A549 (cell line): ENCODE measurements at regions not wholly inside any gene's neighbourhood (a gene's known extent, or its start where the extent isn't known, plus 50 kb on each side); places are given as distances from the start of the nearest gene placed in this dataset.

Experiments
- ATAC-seq, 2 experiments: fragments of 200-7000 bp in 1 of 2; fragments of >200 bp in 1 of 2; cut with Nextera tagmentation in 1 of 2; cut with Tn5 transposase in 1 of 2; 3 replicates each; pipeline versions ENCODE4 v1.8.0 to v1.9.1; 2018 to 2020; ENCODE audit warnings: mild to moderate bottlenecking in 1 of 2, moderate library complexity in 1 of 2
- CTCF ChIA-PET: fragments of 300-600 bp; sonication (Branson Sonifier 250); formaldehyde crosslinking; extraction: SDS; loops from one replicate; lab custom pipeline; 2021; ENCODE audit warnings: antibody characterized with exemption, inconsistent platforms; lab: Yijun Ruan, JAX
- POLR2A ChIA-PET: fragments of 350-600 bp; formaldehyde crosslinking; extraction: SDS; loops from one replicate; lab custom pipeline; 2021; ENCODE audit warnings: antibody characterized with exemption, inconsistent platforms; lab: Yijun Ruan, JAX
- DNase-seq, 2 experiments: peaks; one replicate each; pipeline versions ENCODE4 v3.0.0 to v3.0.0-alpha.2; 2011 to 2016; ENCODE audit warnings: low read depth in 1 of 2, low spot score in 1 of 2
- FAIRE-seq: peaks from 2 replicates; lab custom pipeline; 2011; peaks lifted over from hg19 to GRCh38; lab: Jason Lieb, UNC
- H3K27ac ChIP-seq, 2 experiments: fragments of >200 bp; sonication (Bioruptor Twin); formaldehyde crosslinking; 3 replicates each; pipeline ENCODE4 v1.5.1; 2016 to 2017
- H3K4me1 ChIP-seq: fragments of >200 bp; sonication (Bioruptor Twin); formaldehyde crosslinking; 3 replicates; pipeline ENCODE4 v1.6.1; 2016
- H3K4me2 ChIP-seq: fragments of >200 bp; sonication (Bioruptor Twin); formaldehyde crosslinking; 3 replicates; pipeline ENCODE4 v1.6.1; 2016
- H3K4me3 ChIP-seq: fragments of >200 bp; sonication (Bioruptor Twin); formaldehyde crosslinking; 3 replicates; pipeline ENCODE4 v1.5.1; 2016
- H3K9me3 ChIP-seq: fragments of >200 bp; sonication (Bioruptor Twin); formaldehyde crosslinking; 3 replicates; pipeline ENCODE4 v1.6.1; 2016
- BCL3 ChIP-seq: fragments of >200 bp; sonication (Bioruptor Twin); formaldehyde crosslinking; IDR thresholded peaks from 3 replicates; pipeline ENCODE4 v1.6.1; 2016
- BHLHE40 ChIP-seq: IDR thresholded peaks from 2 replicates; pipeline ENCODE4 v1.6.1; 2012; ENCODE audit warnings: low read depth, low read length, inconsistent platforms
- CEBPB ChIP-seq, 2 experiments: fragments of >200 bp in 1 of 2; sonication (Bioruptor Twin) in 1 of 2; formaldehyde crosslinking in 1 of 2; IDR thresholded peaks; 2 replicates each; pipeline ENCODE4 v1.6.1; 2012 to 2016
- CHD4 ChIP-seq: fragments of 200-600 bp; sonication (generic); IDR thresholded peaks from 2 replicates; pipeline ENCODE4 v1.6.1; 2016; ENCODE audit warnings: antibody characterized with exemption, mild to moderate bottlenecking, borderline replicate concordance
- E2F6 ChIP-seq: IDR thresholded peaks from 2 replicates; pipeline ENCODE4 v1.6.1; 2012; ENCODE audit warnings: low read depth, borderline replicate concordance
- ELK1 ChIP-seq: fragments of 150-350 bp; IDR thresholded peaks from 2 replicates; pipeline ENCODE4 v1.6.1; 2014; ENCODE audit warnings: low read depth, mild to moderate bottlenecking, low read length
- EP300 ChIP-seq, 2 experiments: fragments of >200 bp; sonication (Bioruptor Twin); formaldehyde crosslinking; IDR thresholded peaks; 2 replicates in 1 of 2; 3 replicates in 1 of 2; pipeline ENCODE4 v1.6.1; 2016 to 2017
- GATA3 ChIP-seq: IDR thresholded peaks from 2 replicates; pipeline ENCODE4 v1.6.1; 2012; ENCODE audit warnings: borderline replicate concordance
- HES2 ChIP-seq: fragments of >200 bp; sonication (Bioruptor Twin); formaldehyde crosslinking; IDR thresholded peaks from 2 replicates; pipeline ENCODE4 v1.6.1; 2016
- HEYL ChIP-seq: fragments of 250-450 bp; sonication (Bioruptor Pico); IDR thresholded peaks from 2 replicates; pipeline ENCODE4 v1.8.0; 2021; ENCODE audit warnings: mild to moderate bottlenecking, moderate library complexity
- HMGXB4 ChIP-seq: fragments of 250-450 bp; sonication (Bioruptor Pico); IDR thresholded peaks from 2 replicates; pipeline ENCODE4 v1.5.0; 2021; ENCODE audit warnings: mild to moderate bottlenecking, moderate library complexity, borderline replicate concordance
- HOXB13 ChIP-seq: fragments of 250-450 bp; sonication (Bioruptor Pico); IDR thresholded peaks from 2 replicates; pipeline ENCODE4 v1.5.0; 2020; ENCODE audit warnings: low read depth, mild to moderate bottlenecking, moderate library complexity
- KDM1A ChIP-seq: fragments of 200-600 bp; sonication (generic); IDR thresholded peaks from 2 replicates; pipeline ENCODE4 v1.6.1; 2016; ENCODE audit warnings: low read depth, mild to moderate bottlenecking
- RAD21 ChIP-seq, 2 experiments: fragments of >200 bp in 1 of 2; sonication (Bioruptor Twin) in 1 of 2; formaldehyde crosslinking in 1 of 2; IDR thresholded peaks in 1 of 2; conservative IDR thresholded peaks in 1 of 2; 2 replicates in 1 of 2; 3 replicates in 1 of 2; pipeline ENCODE4 v1.6.1; 2012 to 2018; ENCODE audit warnings: inconsistent platforms in 1 of 2
- SREBF2 ChIP-seq: fragments of 450-650 bp; IDR thresholded peaks from 2 replicates; pipeline ENCODE4 v1.6.1; 2014; ENCODE audit warnings: mild to moderate bottlenecking, moderate library complexity
- TFCP2L1 ChIP-seq: fragments of 250-450 bp; sonication (Bioruptor Pico); IDR thresholded peaks from 2 replicates; pipeline ENCODE4 v1.5.0; 2021; ENCODE audit warnings: mild to moderate bottlenecking
- USF2 ChIP-seq: fragments of 450-650 bp; IDR thresholded peaks from 2 replicates; pipeline ENCODE4 v1.6.1; 2014; ENCODE audit warnings: antibody characterized with exemption
- ZNF302 ChIP-seq: fragments of 250-450 bp; sonication (Bioruptor Pico); IDR thresholded peaks from 2 replicates; pipeline ENCODE4 v1.9.0; 2021; ENCODE audit warnings: inconsistent platforms, mild to moderate bottlenecking, moderate library complexity
- WGBS: methylation state at CpG from one replicate; pipeline ENCODE4 v1.1.6; 2017; ENCODE audit errors: missing lambda C conversion rate; 5-methylcytosine and 5-hydroxymethylcytosine counted together

GRCh38 chr10:90975096-90975495, 54.2 kb upstream of the ANKRD1 start:
- TF ChIP-seq CEBPB (IDR thresholded peaks at IDR 0.05) (no peak), BCL3 (no peak), USF2 (no peak), ZNF302 (no peak), BHLHE40 (no peak), TFCP2L1 (CRISPR knock-in tag) (no peak), HMGXB4 (CRISPR knock-in tag) (no peak), SREBF2 (no peak), CHD4 (no peak), HES2 (no peak)
- DNase-seq (no peak), FAIRE-seq (no peak), ATAC-seq (no peak)
- ChIA-PET CTCF (interaction anchor here (0.6 to 1.1 kb wide), 5 partner anchors 9 to 1494 kb away, joined by 3 to 5 read pairs (median 4); no protein-coding TSS in a partner anchor), POLR2A (no interaction called here)
- Histone ChIP-seq H3K4me3 (no peak overlapping the region), H3K4me2 (no peak overlapping the region), H3K4me1 (peaks cover 2% of the 10 kb centered on the region; the same call in 2 of the 3 replicates), H3K27ac (no peak overlapping the region), H3K9me3 (no peaks in the 10 kb centered on the region)
- WGBS: 44% methylated on average over 1 of the region's 1 CpG

GRCh38 chr10:90977162-90977854, 56.4 kb upstream of the ANKRD1 start:
- Histone ChIP-seq H3K4me2 (no peak overlapping the region), H3K4me3 (no peak overlapping the region)
- 93% methylated on average over 3 of the region's 3 CpGs for WGBS
- no peak for FAIRE-seq
- ATAC-seq: no peak
- TF ChIP-seq HEYL (CRISPR knock-in tag) (no peak), KDM1A (no peak), HOXB13 (CRISPR knock-in tag) (no peak), E2F6 (no peak)
- TF ChIP-seq, all 56 proteins: peak for 0
- ChIA-PET POLR2A (no interaction called here), CTCF (no interaction called here)
- Histone ChIP-seq H3K27ac (no peak overlapping the region), H3K4me1 (no peaks in the 10 kb centered on the region), H3K9me3 (no peaks in the 10 kb centered on the region)
- DNase-seq: no peak

- H3K9me3 ChIP-seq: no peaks in the 10 kb centered on the region
- WGBS: 71% methylated on average over 3 of the region's 3 CpGs
- H3K4me2 ChIP-seq: no peak overlapping the region
- ChIA-PET POLR2A (no interaction called here), CTCF (interaction anchor here (1.4 kb wide), 1 partner anchor 67 kb away, joined by 6 read pairs; no protein-coding TSS in a partner anchor)
- ATAC-seq (no peak), DNase-seq (no peak), FAIRE-seq (no peak)
- H3K4me3 ChIP-seq: no peak overlapping the region
- no peak overlapping the region for H3K27ac ChIP-seq
- TF ChIP-seq EP300 (IDR thresholded peaks at IDR 0.05): no peak
- no peak for TF ChIP-seq RAD21 (conservative IDR thresholded peaks at IDR 0.05 in 1 of 2, IDR thresholded peaks at IDR 0.05 in 1 of 2)
- TF ChIP-seq GATA3: no peak
- TF ChIP-seq ELK1: no peak
- H3K4me1 ChIP-seq: no peaks in the 10 kb centered on the region
Measured at GRCh38 chr10:90977855-90978486, 57.1 kb upstream of the ANKRD1 start.
